ENCODE measurements at regions not wholly inside any gene's neighbourhood (a gene's known extent, or its start where the extent isn't known, plus 50 kb on each side); places are given as distances from the start of the nearest gene placed in this dataset.

DNA sequence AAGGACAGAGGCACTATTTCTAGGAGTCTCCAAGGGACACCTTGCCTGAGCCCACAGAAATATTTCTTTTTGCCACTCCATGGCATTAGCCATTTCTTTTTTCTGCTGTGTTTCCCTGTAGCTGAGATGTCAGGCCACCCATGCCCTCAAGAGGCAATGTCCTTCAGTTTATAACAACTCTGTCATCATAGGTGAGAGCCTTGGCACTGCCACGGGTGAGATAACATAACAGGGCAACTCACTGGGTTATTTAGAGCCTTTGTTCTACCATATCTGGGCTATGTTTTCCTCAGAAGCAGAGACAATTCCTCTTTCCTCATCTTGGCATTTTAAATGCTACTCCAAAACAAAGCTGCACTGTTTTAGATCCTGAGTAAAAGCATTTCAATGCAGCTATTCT lies 99.9 kb upstream of the MAOA start:
- TF ChIP-seq ZNF324 (tag by site-specific recombination; IDR thresholded peaks at IDR 0.05) (no peak), GLIS2 (tag by site-specific recombination; IDR thresholded peaks at IDR 0.05) (no peak), ZNF138 (tag by site-specific recombination; IDR thresholded peaks at IDR 0.05; ENCODE audit: borderline replicate concordance) (no peak), ZNF292 (tag by site-specific recombination; IDR thresholded peaks at IDR 0.05; ENCODE audit: borderline replicate concordance, low read depth) (no peak), ZBTB8A (tag by site-specific recombination; IDR thresholded peaks at IDR 0.05) (no peak), ZNF660 (tag by site-specific recombination; IDR thresholded peaks at IDR 0.05) (no peak), ZNF473 (tag by site-specific recombination; IDR thresholded peaks at IDR 0.05) (no peak), ZNF266 (tag by site-specific recombination; IDR thresholded peaks at IDR 0.05; ENCODE audit: low read depth) (no peak), TRIM28 (IDR thresholded peaks at IDR 0.05; ENCODE audit: borderline replicate concordance, low read length) (no peak)
- TF ChIP-seq, protein P1, sequence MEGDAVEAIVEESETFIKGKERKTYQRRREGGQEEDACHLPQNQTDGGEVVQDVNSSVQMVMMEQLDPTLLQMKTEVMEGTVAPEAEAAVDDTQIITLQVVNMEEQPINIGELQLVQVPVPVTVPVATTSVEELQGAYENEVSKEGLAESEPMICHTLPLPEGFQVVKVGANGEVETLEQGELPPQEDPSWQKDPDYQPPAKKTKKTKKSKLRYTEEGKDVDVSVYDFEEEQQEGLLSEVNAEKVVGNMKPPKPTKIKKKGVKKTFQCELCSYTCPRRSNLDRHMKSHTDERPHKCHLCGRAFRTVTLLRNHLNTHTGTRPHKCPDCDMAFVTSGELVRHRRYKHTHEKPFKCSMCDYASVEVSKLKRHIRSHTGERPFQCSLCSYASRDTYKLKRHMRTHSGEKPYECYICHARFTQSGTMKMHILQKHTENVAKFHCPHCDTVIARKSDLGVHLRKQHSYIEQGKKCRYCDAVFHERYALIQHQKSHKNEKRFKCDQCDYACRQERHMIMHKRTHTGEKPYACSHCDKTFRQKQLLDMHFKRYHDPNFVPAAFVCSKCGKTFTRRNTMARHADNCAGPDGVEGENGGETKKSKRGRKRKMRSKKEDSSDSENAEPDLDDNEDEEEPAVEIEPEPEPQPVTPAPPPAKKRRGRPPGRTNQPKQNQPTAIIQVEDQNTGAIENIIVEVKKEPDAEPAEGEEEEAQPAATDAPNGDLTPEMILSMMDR (tag by site-specific recombination; IDR thresholded peaks at IDR 0.05): no peak
- TF ChIP-seq, protein P2, sequence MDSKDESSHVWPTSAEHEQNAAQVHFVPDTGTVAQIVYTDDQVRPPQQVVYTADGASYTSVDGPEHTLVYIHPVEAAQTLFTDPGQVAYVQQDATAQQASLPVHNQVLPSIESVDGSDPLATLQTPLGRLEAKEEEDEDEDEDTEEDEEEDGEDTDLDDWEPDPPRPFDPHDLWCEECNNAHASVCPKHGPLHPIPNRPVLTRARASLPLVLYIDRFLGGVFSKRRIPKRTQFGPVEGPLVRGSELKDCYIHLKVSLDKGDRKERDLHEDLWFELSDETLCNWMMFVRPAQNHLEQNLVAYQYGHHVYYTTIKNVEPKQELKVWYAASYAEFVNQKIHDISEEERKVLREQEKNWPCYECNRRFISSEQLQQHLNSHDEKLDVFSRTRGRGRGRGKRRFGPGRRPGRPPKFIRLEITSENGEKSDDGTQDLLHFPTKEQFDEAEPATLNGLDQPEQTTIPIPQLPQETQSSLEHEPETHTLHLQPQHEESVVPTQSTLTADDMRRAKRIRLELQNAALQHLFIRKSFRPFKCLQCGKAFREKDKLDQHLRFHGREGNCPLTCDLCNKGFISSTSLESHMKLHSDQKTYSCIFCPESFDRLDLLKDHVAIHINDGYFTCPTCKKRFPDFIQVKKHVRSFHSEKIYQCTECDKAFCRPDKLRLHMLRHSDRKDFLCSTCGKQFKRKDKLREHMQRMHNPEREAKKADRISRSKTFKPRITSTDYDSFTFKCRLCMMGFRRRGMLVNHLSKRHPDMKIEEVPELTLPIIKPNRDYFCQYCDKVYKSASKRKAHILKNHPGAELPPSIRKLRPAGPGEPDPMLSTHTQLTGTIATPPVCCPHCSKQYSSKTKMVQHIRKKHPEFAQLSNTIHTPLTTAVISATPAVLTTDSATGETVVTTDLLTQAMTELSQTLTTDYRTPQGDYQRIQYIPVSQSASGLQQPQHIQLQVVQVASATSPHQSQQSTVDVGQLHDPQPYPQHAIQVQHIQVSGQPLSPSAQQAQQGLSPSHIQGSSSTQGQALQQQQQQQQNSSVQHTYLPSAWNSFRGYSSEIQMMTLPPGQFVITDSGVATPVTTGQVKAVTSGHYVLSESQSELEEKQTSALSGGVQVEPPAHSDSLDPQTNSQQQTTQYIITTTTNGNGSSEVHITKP (tag by site-specific recombination; IDR thresholded peaks at IDR 0.05): no peak
- TF ChIP-seq, protein P3, sequence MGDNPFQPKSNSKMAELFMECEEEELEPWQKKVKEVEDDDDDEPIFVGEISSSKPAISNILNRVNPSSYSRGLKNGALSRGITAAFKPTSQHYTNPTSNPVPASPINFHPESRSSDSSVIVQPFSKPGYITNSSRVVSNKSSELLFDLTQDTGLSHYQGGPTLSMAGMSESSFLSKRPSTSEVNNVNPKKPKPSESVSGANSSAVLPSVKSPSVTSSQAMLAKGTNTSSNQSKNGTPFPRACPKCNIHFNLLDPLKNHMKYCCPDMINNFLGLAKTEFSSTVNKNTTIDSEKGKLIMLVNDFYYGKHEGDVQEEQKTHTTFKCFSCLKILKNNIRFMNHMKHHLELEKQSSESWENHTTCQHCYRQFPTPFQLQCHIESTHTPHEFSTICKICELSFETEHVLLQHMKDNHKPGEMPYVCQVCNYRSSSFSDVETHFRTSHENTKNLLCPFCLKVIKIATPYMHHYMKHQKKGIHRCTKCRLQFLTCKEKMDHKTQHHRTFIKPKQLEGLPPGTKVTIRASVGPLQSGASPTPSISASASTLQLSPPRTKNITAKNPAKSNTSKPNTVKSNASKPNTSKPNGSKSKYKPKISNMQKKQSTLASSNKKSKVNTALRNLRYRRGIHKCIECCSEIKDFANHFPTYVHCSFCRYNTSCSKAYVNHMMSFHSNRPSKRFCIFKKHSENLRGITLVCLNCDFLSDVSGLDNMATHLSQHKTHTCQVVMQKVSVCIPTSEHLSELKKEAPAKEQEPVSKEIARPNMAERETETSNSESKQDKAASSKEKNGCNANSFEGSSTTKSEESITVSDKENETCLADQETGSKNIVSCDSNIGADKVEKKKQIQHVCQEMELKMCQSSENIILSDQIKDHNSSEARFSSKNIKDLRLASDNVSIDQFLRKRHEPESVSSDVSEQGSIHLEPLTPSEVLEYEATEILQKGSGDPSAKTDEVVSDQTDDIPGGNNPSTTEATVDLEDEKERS (tag by site-specific recombination; IDR thresholded peaks at IDR 0.05): no peak
